H9 (cell line): ENCODE measurements at regions not wholly inside any gene's neighbourhood (a gene's known extent, or its start where the extent isn't known, plus 50 kb on each side); places are given as distances from the start of the nearest gene placed in this dataset.

Experiments used
- DNase-seq: peaks from one replicate; pipeline ENCODE4 v3.0.0-alpha.2; 2017
- H2AFZ ChIP-seq: one replicate; pipeline ENCODE4 v1.6.1; 2013; ENCODE audit warnings: mild to moderate bottlenecking, low read length, control low read depth, moderate library complexity
- H2AK5ac ChIP-seq: 2 replicates; pipeline ENCODE4 v1.6.1; 2013; ENCODE audit warnings: low read length, control low read depth, mixed read lengths; ENCODE audit not compliant: insufficient read length
- H2BK120ac ChIP-seq: one replicate; pipeline ENCODE4 v1.6.1; 2013; ENCODE audit warnings: low read depth, mild to moderate bottlenecking, low read length, control low read depth, inconsistent platforms; ENCODE audit not compliant: poor library complexity, severe bottlenecking
- H2BK12ac ChIP-seq: 2 replicates; pipeline ENCODE4 v1.6.1; 2013; ENCODE audit warnings: low read length, control low read depth, mixed read lengths, low read depth; ENCODE audit not compliant: insufficient read length
- H2BK15ac ChIP-seq: 2 replicates; pipeline ENCODE4 v1.6.1; 2013; ENCODE audit warnings: low read depth, low read length, control low read depth
- H2BK20ac ChIP-seq: one replicate; pipeline ENCODE4 v1.6.1; 2013; ENCODE audit warnings: low read depth, mild to moderate bottlenecking, low read length, control low read depth, inconsistent platforms; ENCODE audit not compliant: poor library complexity, severe bottlenecking
- H2BK5ac ChIP-seq: 2 replicates; pipeline ENCODE4 v1.6.1; 2013; ENCODE audit warnings: low read length, control low read depth, mixed read lengths; ENCODE audit not compliant: insufficient read length
- H3K14ac ChIP-seq: 2 replicates; pipeline ENCODE4 v1.6.1; 2013; ENCODE audit warnings: low read length, control low read depth; ENCODE audit not compliant: insufficient read depth
- H3K18ac ChIP-seq: 2 replicates; pipeline ENCODE4 v1.6.1; 2013; ENCODE audit warnings: low read depth, mild to moderate bottlenecking, mixed read lengths, low read length, control low read depth; ENCODE audit not compliant: insufficient read length
- H3K23ac ChIP-seq: 2 replicates; pipeline ENCODE4 v1.6.1; 2013; ENCODE audit warnings: low read length, control low read depth, mixed read lengths, low read depth; ENCODE audit not compliant: insufficient read length
- H3K23me2 ChIP-seq: 2 replicates; pipeline ENCODE4 v1.6.1; 2013; ENCODE audit warnings: low read depth, mild to moderate bottlenecking, mixed read lengths, low read length, control low read depth; ENCODE audit not compliant: insufficient read length, poor library complexity, severe bottlenecking
- H3K27ac ChIP-seq: 2 replicates; pipeline ENCODE4 v1.5.1; 2013; ENCODE audit warnings: low read length, control low read depth, mixed read lengths, low read depth; ENCODE audit not compliant: insufficient read length
- H3K27me3 ChIP-seq: 2 replicates; pipeline ENCODE4 v1.6.1; 2013; ENCODE audit warnings: low read length, control low read depth, inconsistent platforms; ENCODE audit not compliant: insufficient read depth
- H3K4ac ChIP-seq: 2 replicates; pipeline ENCODE4 v1.6.1; 2013; ENCODE audit warnings: low read depth, mild to moderate bottlenecking, control low read depth, inconsistent platforms, low read length, moderate library complexity
- H3K4me1 ChIP-seq: 2 replicates; pipeline ENCODE4 v1.6.1; 2013; ENCODE audit warnings: low read length, control low read depth, inconsistent platforms; ENCODE audit not compliant: insufficient read depth
- H3K4me2 ChIP-seq: 2 replicates; pipeline ENCODE4 v1.6.1; 2013; ENCODE audit warnings: low read length, control low read depth, mixed read lengths; ENCODE audit not compliant: insufficient read length, insufficient read depth
- H3K56ac ChIP-seq: 2 replicates; pipeline ENCODE4 v1.6.1; 2013; ENCODE audit warnings: low read depth, mild to moderate bottlenecking, mixed read lengths, low read length, control low read depth; ENCODE audit not compliant: insufficient read length
- H3K79me1 ChIP-seq: 2 replicates; pipeline ENCODE4 v1.6.1; 2013; ENCODE audit warnings: low read depth, mild to moderate bottlenecking, moderate library complexity, low read length, control low read depth, inconsistent platforms; ENCODE audit not compliant: insufficient read depth, poor library complexity, severe bottlenecking
- H3K79me2 ChIP-seq: 2 replicates; pipeline ENCODE4 v1.6.1; 2013; ENCODE audit warnings: low read length, control low read depth, inconsistent platforms; ENCODE audit not compliant: insufficient read depth
- H3K9ac ChIP-seq: 2 replicates; pipeline ENCODE4 v1.6.1; 2013; ENCODE audit warnings: low read length, control low read depth, mixed read lengths; ENCODE audit not compliant: insufficient read length; ENCODE audit errors: extremely low read depth
- H3K9me3 ChIP-seq: one replicate; pipeline ENCODE4 v1.6.1; 2013; ENCODE audit warnings: low read depth, low read length, inconsistent platforms; ENCODE audit not compliant: control insufficient read depth
- H3T11ph ChIP-seq: one replicate; pipeline ENCODE4 v1.6.1; 2013; ENCODE audit warnings: mild to moderate bottlenecking, low read length, control low read depth, inconsistent platforms
- H4K20me1 ChIP-seq: one replicate; pipeline ENCODE4 v1.6.1; 2013; ENCODE audit not compliant: control insufficient read depth, insufficient read length, insufficient read depth
- H4K5ac ChIP-seq: 2 replicates; pipeline ENCODE4 v1.6.1; 2013; ENCODE audit warnings: low read depth, mild to moderate bottlenecking, mixed read lengths, low read length, control low read depth; ENCODE audit not compliant: insufficient read length
- H4K8ac ChIP-seq: replicated peaks from 2 replicates; pipeline ENCODE4 v1.6.1; 2013; ENCODE audit warnings: low read length, control low read depth, mixed read lengths, low read depth; ENCODE audit not compliant: insufficient read length
- H4K91ac ChIP-seq: 2 replicates; pipeline ENCODE4 v1.6.1; 2013; ENCODE audit warnings: low read depth, mild to moderate bottlenecking, moderate library complexity, mixed read lengths, low read length, control low read depth; ENCODE audit not compliant: insufficient read length
- H3K27ac Mint-ChIP-seq, 3 experiments: 2 replicates in 2 of 3; 3 replicates in 1 of 3; pipeline ENCODE4 v1.8.0; 2020 to 2021; ENCODE audit warnings: mixed read lengths in 3 of 3, mild to moderate bottlenecking in 1 of 3, moderate library complexity in 1 of 3
- H3K27me3 Mint-ChIP-seq: 2 replicates; pipeline ENCODE4 v1.8.0; 2021; ENCODE audit warnings: low read depth, mild to moderate bottlenecking, moderate library complexity, mixed read lengths
- H3K36me3 Mint-ChIP-seq, 3 experiments: 2 replicates in 2 of 3; 3 replicates in 1 of 3; pipeline ENCODE4 v1.8.0; 2020 to 2021; ENCODE audit warnings: low read depth in 3 of 3, mixed read lengths in 3 of 3; ENCODE audit not compliant: insufficient read depth in 1 of 3
- H3K4me1 Mint-ChIP-seq, 2 experiments: 2 replicates each; pipeline ENCODE4 v1.8.0; 2020; ENCODE audit warnings: mixed read lengths in 2 of 2
- H3K4me3 Mint-ChIP-seq, 2 experiments: 2 replicates in 1 of 2; 3 replicates in 1 of 2; pipeline ENCODE4 v1.8.0; 2020 to 2021; ENCODE audit warnings: mild to moderate bottlenecking in 2 of 2, mixed read lengths in 2 of 2, moderate library complexity in 1 of 2
- H3K9me3 Mint-ChIP-seq, 2 experiments: 2 replicates in 1 of 2; 3 replicates in 1 of 2; pipeline ENCODE4 v1.8.0; 2020; ENCODE audit warnings: mild to moderate bottlenecking in 2 of 2, mixed read lengths in 2 of 2, moderate library complexity in 1 of 2
- CTCF ChIP-seq: fragments of 200-600 bp; sonication (generic); conservative IDR thresholded peaks from 3 replicates; pipeline ENCODE4 v1.8.0; 2021; ENCODE audit warnings: antibody characterized with exemption, mild to moderate bottlenecking
- WGBS: extraction: QIAGEN DNeasy Blood & Tissue Kit; methylation state at CpG from one replicate; pipeline ENCODE4 v1.1.7; 2013; ENCODE audit warnings: missing lambda C conversion rate, low lambda C conversion rate, mixed read lengths; ENCODE audit not compliant: insufficient read length; ENCODE audit errors: extremely low coverage; 5-methylcytosine and 5-hydroxymethylcytosine counted together

- Histone ChIP-seq H4K8ac (no peak overlapping the region), H3K9ac (no peak overlapping the region), H4K20me1 (no peaks in the 10 kb centered on the region), H3K14ac (no peak overlapping the region), H3K56ac (no peak overlapping the region), H4K91ac (no peak overlapping the region), H3K79me2 (no peaks in the 10 kb centered on the region), H4K5ac (no peak overlapping the region), H3K4ac (no peak overlapping the region), H2AFZ (no peak overlapping the region), H3K23ac (no peak overlapping the region), H3K27me3 (no peaks in the 10 kb centered on the region), H3K4me2 (no peak overlapping the region), H2BK5ac (no peak overlapping the region), H3T11ph (no peak overlapping the region), H2BK120ac (no peak overlapping the region), H3K9me3 (no peaks in the 10 kb centered on the region), H3K79me1 (no peaks in the 10 kb centered on the region), H2BK20ac (no peak overlapping the region), H3K27ac (no peak overlapping the region), H3K4me1 (no peaks in the 10 kb centered on the region), H2AK5ac (no peak overlapping the region), H2BK15ac (no peak overlapping the region), H3K18ac (no peak overlapping the region), H2BK12ac (no peak overlapping the region), H3K23me2 (no peaks in the 10 kb centered on the region)
- Mint-ChIP-seq H3K4me1 (peaks cover under 1% of the 10 kb centered on the region in 2 experiments; a peak in 3 of 4 replicates), H3K36me3 (no peaks in the 10 kb centered on the region), H3K27ac (no peak overlapping the region), H3K27me3 (peaks cover 5% of the 10 kb centered on the region), H3K4me3 (no peak overlapping the region), H3K9me3 (no peaks in the 10 kb centered on the region; a peak in 1 of 5 replicates)
- WGBS = no CpG with 5 or more reads among the region's 2 CpGs
- no peak for TF ChIP-seq CTCF
- no peak for DNase-seq
Measured at GRCh38 chr15:69660114-69660513, 207.5 kb downstream of the RPLP1 start.
